ENCODE measurements at regions not wholly inside any gene's neighbourhood (a gene's known extent, or its start where the extent isn't known, plus 50 kb on each side); places are given as distances from the start of the nearest gene placed in this dataset.

DNA sequence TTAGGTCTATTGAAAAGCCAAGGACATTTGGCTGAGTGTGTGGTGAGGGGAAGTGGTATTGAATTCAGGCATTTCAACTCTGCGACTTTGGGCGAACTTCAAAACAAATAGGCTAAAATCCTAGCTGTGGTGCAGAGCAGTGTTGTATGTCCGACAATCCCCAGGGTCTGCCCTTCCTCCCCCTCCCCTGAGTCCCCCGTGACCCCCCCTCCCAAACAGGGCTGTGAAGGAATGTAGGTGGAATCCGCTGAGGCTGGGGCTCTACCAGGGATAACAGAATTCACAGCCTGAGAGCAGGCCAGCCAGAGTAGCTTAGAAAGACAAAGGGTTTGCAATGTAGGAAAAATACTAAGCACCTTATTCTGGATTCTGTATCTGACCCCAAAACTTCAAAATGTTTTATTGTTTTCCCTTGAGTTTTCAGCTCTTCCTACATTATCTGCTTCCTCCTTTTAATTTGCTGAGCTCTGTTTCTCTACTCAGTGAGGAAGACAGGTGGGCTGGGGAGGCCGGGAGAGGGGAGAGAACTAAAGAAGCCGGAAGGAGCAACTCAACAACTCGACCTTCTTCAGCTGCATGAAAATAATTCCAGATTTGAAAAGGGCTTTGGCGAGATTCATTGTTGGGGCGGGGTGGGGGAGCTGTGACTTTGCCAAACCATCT lies 315.2 kb downstream of the BLID start:
- no peak for FAIRE-seq
- no peak for DNase-seq (ENCODE audit: insufficient read length)
- TF ChIP-seq TAF1 (IDR thresholded peaks at IDR 0.05; ENCODE audit: borderline replicate concordance, low read depth, low read length) (no peak), POLR2A (IDR thresholded peaks at IDR 0.05; ENCODE audit: low read depth, low read length) (no peak), POLR2AphosphoS5 (IDR thresholded peaks at IDR 0.05; ENCODE audit: low read depth, low read length) (no peak)

DNA sequence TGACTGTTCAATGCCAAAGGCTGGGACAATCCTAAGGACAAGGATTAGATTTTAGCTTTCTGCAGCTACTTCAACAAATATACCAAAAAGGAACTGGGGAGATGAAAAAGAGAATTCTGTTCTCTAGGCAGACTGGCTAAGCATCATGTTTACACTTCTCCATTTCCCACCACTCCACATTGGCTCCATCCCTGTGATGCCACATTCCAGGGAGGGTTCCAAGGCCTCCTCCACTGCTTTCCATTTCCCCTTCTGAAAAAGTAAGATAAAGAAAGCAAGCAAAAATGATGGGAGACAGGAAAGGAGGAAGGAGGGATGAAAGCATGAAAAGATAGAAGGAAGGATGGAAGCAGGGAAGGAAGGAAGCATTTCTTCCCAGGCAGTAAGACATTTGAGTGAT lies 315.8 kb downstream of the BLID start:
- TF ChIP-seq POLR2A (IDR thresholded peaks at IDR 0.05; ENCODE audit: low read depth, low read length) (no peak), TAF1 (IDR thresholded peaks at IDR 0.05; ENCODE audit: borderline replicate concordance, low read depth, low read length) (no peak), POLR2AphosphoS5 (IDR thresholded peaks at IDR 0.05; ENCODE audit: low read depth, low read length) (no peak)
- FAIRE-seq (no peak), DNase-seq (ENCODE audit: insufficient read length) (no peak)

DNA sequence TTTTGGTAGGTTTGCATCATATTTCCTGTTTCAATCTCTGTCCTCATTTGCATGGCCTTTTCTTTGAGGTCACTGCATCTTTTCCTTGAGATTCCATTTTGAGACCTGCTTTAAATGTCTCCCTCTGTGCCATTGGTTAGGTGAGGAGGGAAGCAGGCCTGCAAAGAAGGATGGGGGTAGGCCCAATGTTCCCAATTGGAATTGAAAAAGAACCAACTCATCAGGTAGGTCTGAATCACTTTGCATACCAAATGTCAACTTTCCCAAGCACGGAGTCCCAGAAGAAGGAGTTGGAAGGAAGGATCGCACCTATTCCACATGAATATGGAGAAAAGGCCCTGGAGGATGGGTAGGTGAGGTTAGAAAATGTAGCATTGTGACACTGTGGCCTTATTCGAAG lies 318.5 kb downstream of the BLID start:
- TF ChIP-seq TAF1 (IDR thresholded peaks at IDR 0.05; ENCODE audit: borderline replicate concordance, low read depth, low read length) (no peak), POLR2A (IDR thresholded peaks at IDR 0.05; ENCODE audit: low read depth, low read length) (no peak), POLR2AphosphoS5 (IDR thresholded peaks at IDR 0.05; ENCODE audit: low read depth, low read length) (no peak)
- DNase-seq (ENCODE audit: insufficient read length), result no peak
- FAIRE-seq, result no peak

DNA sequence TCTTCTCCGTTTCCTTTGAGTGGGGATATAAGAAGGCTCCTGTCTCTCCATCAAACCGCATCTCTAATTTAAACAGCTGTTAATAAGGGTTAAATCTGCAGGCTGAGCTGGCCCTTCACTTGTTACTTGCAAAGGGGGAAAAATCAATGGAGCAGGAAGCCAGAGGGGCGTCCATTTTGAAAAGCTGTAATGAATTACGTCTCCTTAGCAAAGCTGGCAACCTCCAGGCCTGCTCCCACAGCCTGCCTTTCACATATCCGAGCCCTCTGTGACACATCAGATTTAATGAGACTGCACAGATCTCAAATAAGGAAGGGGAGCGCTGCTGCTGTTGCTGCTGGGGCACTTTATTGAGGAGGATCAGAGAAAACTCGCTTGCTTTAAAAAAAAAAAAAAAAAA lies 320.8 kb downstream of the BLID start:
- DNase-seq (ENCODE audit: insufficient read length), result no peak
- no peak for FAIRE-seq
- TF ChIP-seq TAF1 (IDR thresholded peaks at IDR 0.05; ENCODE audit: borderline replicate concordance, low read depth, low read length), result no peak
- TF ChIP-seq POLR2AphosphoS5 (IDR thresholded peaks at IDR 0.05; ENCODE audit: low read depth, low read length), result no peak
- TF ChIP-seq POLR2A (IDR thresholded peaks at IDR 0.05; ENCODE audit: low read depth, low read length), result no peak

DNA sequence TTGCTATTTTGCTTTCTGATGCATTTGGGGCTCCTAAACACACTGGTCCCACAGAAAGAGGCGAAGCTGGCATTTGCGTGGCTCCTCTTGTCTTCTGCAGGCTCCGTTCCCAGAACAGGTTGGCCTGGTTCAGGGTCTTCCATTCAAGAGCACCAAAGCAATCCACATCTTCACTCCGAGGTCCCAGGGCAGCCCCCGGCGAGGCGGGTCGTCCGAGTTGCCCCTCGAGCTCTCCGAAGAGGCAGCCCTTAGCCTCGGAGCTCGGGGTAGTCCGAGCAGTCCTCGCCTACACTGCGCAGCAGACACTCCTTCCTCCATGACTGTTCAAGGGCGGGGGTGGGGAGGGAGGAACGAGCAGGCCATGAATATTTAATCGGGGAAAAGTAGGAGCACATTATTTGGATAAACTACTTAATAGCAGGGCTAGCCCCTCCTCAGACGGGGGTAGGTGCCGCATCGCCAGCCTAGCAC lies 321.3 kb downstream of the BLID start:
- DNase-seq (ENCODE audit: insufficient read length) (no peak), FAIRE-seq (no peak)
- no peak for TF ChIP-seq POLR2A (IDR thresholded peaks at IDR 0.05; ENCODE audit: low read depth, low read length)
- no peak for TF ChIP-seq TAF1 (IDR thresholded peaks at IDR 0.05; ENCODE audit: borderline replicate concordance, low read depth, low read length)
- TF ChIP-seq POLR2AphosphoS5 (IDR thresholded peaks at IDR 0.05; ENCODE audit: low read depth, low read length), result no peak

DNA sequence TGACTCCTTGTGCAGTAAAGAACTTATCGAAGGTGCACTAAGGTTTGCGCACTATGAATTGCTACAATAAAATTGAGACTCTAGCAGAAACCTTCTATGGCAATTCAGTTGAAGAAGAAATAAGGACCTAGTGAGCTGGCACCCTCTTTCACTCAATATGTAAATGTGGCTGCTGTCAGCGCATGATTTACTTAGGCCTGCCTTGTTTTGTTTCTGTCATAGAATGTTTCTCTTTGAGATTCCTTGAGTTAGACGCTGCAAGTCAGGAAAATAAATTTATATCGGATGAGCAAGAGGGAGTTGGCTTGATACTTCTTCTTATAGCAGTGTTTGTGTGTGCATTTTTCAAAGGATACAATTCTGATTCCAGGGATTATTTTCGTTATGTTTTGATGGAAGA lies 322.1 kb downstream of the BLID start:
- TF ChIP-seq POLR2A (IDR thresholded peaks at IDR 0.05; ENCODE audit: low read depth, low read length) (no peak), POLR2AphosphoS5 (IDR thresholded peaks at IDR 0.05; ENCODE audit: low read depth, low read length) (no peak), TAF1 (IDR thresholded peaks at IDR 0.05; ENCODE audit: borderline replicate concordance, low read depth, low read length) (no peak)
- FAIRE-seq (no peak), DNase-seq (ENCODE audit: insufficient read length) (no peak)

DNA sequence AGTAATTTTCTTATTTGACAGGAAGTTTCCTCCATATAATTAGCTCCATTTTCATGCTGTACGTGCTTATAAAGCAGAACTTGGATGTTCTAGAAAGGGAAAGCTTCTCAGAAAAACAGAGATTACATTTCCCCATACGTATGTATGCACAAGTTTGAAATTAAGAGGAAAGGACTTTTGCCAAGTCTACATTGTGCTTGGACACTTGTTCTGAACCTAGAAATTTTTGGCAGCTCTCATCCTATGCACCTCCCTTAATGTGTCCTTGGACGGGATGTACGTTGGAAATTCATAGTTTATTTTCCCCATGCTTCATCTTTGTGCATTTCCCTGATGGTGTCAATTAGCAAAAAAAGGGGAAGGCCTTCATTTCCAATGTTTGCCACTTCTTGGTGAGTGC lies 322.7 kb downstream of the BLID start:
- DNase-seq (ENCODE audit: insufficient read length) (no peak), FAIRE-seq (no peak)
- TF ChIP-seq TAF1 (IDR thresholded peaks at IDR 0.05; ENCODE audit: borderline replicate concordance, low read depth, low read length), result no peak
- TF ChIP-seq POLR2AphosphoS5 (IDR thresholded peaks at IDR 0.05; ENCODE audit: low read depth, low read length), result no peak
- TF ChIP-seq POLR2A (IDR thresholded peaks at IDR 0.05; ENCODE audit: low read depth, low read length), result no peak

DNA sequence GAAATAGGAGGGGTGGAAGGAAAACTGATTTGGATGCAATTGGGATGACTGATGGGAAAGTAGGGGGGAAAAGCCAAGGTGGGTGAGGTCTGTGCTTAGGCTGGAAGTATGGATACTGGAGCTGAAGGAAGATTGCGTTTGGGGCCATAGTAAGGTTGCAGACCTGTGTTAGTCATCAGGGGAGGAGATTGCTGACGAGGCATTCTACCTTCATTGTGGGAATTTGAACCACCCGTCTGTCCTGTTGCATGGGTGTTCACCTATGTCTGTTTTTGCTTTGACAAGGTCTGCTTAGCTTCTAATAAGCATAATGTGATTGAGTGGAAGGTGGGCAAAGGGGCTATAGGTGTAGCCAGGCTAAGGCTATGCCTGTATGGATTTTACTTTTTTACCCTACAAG lies 323.8 kb downstream of the BLID start:
- DNase-seq (ENCODE audit: insufficient read length) (no peak), FAIRE-seq (no peak)
- TF ChIP-seq POLR2AphosphoS5 (IDR thresholded peaks at IDR 0.05; ENCODE audit: low read depth, low read length) (no peak), TAF1 (IDR thresholded peaks at IDR 0.05; ENCODE audit: borderline replicate concordance, low read depth, low read length) (no peak), POLR2A (IDR thresholded peaks at IDR 0.05; ENCODE audit: low read depth, low read length) (no peak)

DNA sequence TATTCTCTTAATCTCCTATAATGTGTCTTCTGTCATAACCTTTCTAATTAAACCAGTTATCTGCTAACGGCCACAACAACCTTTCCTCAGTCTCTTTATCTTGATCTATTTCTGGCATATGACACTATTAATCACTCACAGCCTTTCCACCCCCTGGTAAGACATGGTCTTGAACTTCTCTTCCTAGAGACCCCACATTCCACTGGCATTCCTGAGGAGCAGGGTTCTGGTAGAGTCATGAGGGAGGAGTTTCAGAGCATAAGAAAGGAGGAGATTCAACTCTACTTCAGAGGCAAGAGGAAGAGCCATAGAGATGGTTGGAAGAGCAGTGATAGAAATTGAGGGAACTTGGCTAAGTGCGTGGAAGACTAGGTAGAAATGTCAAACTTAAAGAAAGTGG lies 325.6 kb downstream of the BLID start:
- DNase-seq (ENCODE audit: insufficient read length) (no peak), FAIRE-seq (no peak)
- no peak for TF ChIP-seq POLR2AphosphoS5 (IDR thresholded peaks at IDR 0.05; ENCODE audit: low read depth, low read length)
- TF ChIP-seq TAF1 (IDR thresholded peaks at IDR 0.05; ENCODE audit: borderline replicate concordance, low read depth, low read length), result no peak
- TF ChIP-seq POLR2A (IDR thresholded peaks at IDR 0.05; ENCODE audit: low read depth, low read length), result no peak

DNA sequence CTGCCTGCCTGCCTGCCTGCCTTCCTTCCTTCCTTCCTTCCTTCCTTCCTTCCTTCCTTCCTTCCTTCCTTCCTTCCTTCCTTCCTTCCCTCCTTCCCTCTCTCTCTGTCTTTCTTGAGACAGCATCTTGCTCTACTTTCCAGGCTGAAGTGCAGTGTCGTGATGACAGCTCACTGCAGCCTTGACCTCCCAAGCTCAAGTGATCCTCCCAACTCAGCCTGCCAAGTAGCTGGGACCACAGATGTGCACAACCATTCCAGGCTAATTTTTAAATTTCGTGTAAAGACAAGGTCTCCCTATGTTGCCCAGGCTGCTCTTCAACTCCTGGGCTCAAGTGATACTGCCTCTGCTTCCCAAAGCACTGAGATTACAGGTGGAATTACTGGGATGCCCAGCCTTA lies 328.2 kb upstream of the SORL1-AS1 start:
- no peak for DNase-seq (ENCODE audit: insufficient read length)
- TF ChIP-seq TAF1 (IDR thresholded peaks at IDR 0.05; ENCODE audit: borderline replicate concordance, low read depth, low read length) (no peak), POLR2AphosphoS5 (IDR thresholded peaks at IDR 0.05; ENCODE audit: low read depth, low read length) (no peak), POLR2A (IDR thresholded peaks at IDR 0.05; ENCODE audit: low read depth, low read length) (no peak)
- FAIRE-seq, result no peak

DNA sequence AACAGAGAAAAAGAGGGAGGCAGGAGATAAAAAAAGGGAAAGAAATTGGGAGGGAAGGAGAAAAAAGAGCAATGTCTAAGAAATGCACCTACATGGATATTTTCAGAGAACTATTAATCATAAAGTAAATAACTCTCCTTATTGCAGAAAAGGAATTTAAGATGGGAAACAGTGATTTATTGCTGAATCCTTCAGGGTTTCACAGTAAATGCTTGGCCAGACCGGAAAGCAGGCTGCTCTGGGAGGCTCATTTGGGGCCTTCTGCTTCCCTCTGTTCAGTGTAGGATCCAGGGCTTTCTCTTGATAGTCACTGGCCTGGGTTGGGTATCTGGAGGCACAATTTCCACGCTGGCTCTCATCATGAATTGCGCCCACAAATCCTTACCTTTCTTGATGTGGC lies 324.3 kb upstream of the SORL1-AS1 start:
- TF ChIP-seq POLR2A (IDR thresholded peaks at IDR 0.05; ENCODE audit: low read depth, low read length) (no peak), TAF1 (IDR thresholded peaks at IDR 0.05; ENCODE audit: borderline replicate concordance, low read depth, low read length) (no peak), POLR2AphosphoS5 (IDR thresholded peaks at IDR 0.05; ENCODE audit: low read depth, low read length) (no peak)
- no peak for DNase-seq (ENCODE audit: insufficient read length)
- FAIRE-seq, result no peak

DNA sequence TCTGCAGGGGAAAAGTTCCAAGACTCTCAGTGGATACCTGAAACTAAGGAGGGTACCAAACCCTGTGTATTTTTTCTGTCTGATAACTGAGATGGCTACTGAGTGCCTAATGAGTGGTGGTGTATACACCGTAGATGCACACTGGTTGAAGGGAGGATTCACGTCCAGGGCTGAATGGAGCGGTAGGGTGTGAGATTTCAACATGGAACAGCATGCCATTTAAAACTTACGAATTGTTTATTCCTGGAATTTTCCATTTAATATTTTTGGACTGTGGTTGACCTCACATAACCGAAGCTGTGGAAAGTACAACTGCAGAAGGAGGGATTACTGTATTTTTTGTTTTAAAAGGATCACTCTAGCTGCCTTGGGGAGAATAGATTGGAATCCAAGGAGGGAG lies 322.5 kb upstream of the SORL1-AS1 start:
- FAIRE-seq, result no peak
- no peak for TF ChIP-seq TAF1 (IDR thresholded peaks at IDR 0.05; ENCODE audit: borderline replicate concordance, low read depth, low read length)
- no peak for TF ChIP-seq POLR2A (IDR thresholded peaks at IDR 0.05; ENCODE audit: low read depth, low read length)
- no peak for TF ChIP-seq POLR2AphosphoS5 (IDR thresholded peaks at IDR 0.05; ENCODE audit: low read depth, low read length)
- DNase-seq (ENCODE audit: insufficient read length), result no peak
